PC-9 (cell line): ENCODE measurements at regions not wholly inside any gene's neighbourhood (a gene's known extent, or its start where the extent isn't known, plus 50 kb on each side); places are given as distances from the start of the nearest gene placed in this dataset.

Experiments used
- BruUV-seq: library from RNA; stranded (reverse); fragments of 400-500 nt; replicated peaks from 2 replicates; lab custom pipeline; 2021; lab: Mats Ljungman, UMichigan
- CTCF ChIA-PET: fragments of 300-600 bp; sonication (Branson Sonifier 250); formaldehyde crosslinking; loops from one replicate; lab custom pipeline; 2022; ENCODE audit warnings: antibody characterized with exemption; lab: Charles Lee
- POLR2A ChIA-PET: fragments of 300-600 bp; sonication (Branson Sonifier 250); formaldehyde crosslinking; loops from one replicate; lab custom pipeline; 2022; ENCODE audit warnings: antibody characterized with exemption; ENCODE audit not compliant: unreplicated experiment; lab: Charles Lee
- DNase-seq, 2 experiments: peaks; one replicate each; pipeline versions ENCODE4 v3.0.0 to v3.0.0-alpha.2; 2015 to 2022; ENCODE audit warnings: mixed read lengths in 1 of 2
- H2AFZ ChIP-seq: fragments of 200-600 bp; sonication (generic); 2 replicates; pipeline ENCODE4 v1.8.1; 2017; ENCODE audit warnings: antibody characterized with exemption
- H3F3A ChIP-seq: fragments of 200-600 bp; sonication (generic); 2 replicates; pipeline ENCODE4 v1.8.1; 2017; ENCODE audit warnings: antibody characterized with exemption, mild to moderate bottlenecking, low read depth; ENCODE audit not compliant: insufficient read depth
- H3K27ac ChIP-seq: fragments of 200-600 bp; sonication (generic); 2 replicates; pipeline ENCODE4 v1.6.1; 2016; ENCODE audit warnings: mixed run types
- H3K27me3 ChIP-seq: fragments of 200-600 bp; sonication (generic); 2 replicates; pipeline ENCODE4 v1.6.1; 2016; ENCODE audit warnings: low read depth, mixed run types; ENCODE audit not compliant: insufficient read depth
- H3K36me3 ChIP-seq: fragments of 200-600 bp; sonication (generic); 2 replicates; pipeline ENCODE4 v1.6.1; 2016; ENCODE audit warnings: low read depth, mixed run types
- H3K4me1 ChIP-seq: fragments of 200-600 bp; sonication (generic); replicated peaks from 2 replicates; pipeline ENCODE4 v1.6.1; 2016; ENCODE audit warnings: mixed run types; ENCODE audit not compliant: insufficient read depth
- H3K4me2 ChIP-seq: fragments of 200-600 bp; sonication (generic); 2 replicates; pipeline ENCODE4 v1.6.1; 2017; ENCODE audit warnings: mixed run types
- H3K4me3 ChIP-seq: fragments of 200-600 bp; sonication (generic); 2 replicates; pipeline ENCODE4 v1.6.1; 2016; ENCODE audit warnings: mixed run types
- H3K79me2 ChIP-seq: fragments of 200-600 bp; sonication (generic); 2 replicates; pipeline ENCODE4 v1.6.1; 2017; ENCODE audit warnings: low read depth, mixed run types
- H3K9me2 ChIP-seq: fragments of 200-600 bp; sonication (generic); 2 replicates; pipeline ENCODE4 v1.8.1; 2017; ENCODE audit warnings: mild to moderate bottlenecking; ENCODE audit not compliant: insufficient read depth
- H3K9me3 ChIP-seq: fragments of 200-600 bp; sonication (generic); 2 replicates; pipeline ENCODE4 v1.8.1; 2016; ENCODE audit warnings: low read depth; ENCODE audit not compliant: insufficient read depth
- H4K20me1 ChIP-seq: fragments of 200-600 bp; sonication (generic); 2 replicates; pipeline ENCODE4 v1.8.1; 2017; ENCODE audit not compliant: insufficient read depth
- CTCF ChIP-seq: fragments of 200-600 bp; sonication (generic); conservative IDR thresholded peaks from 2 replicates; pipeline ENCODE4 v1.6.1; 2017; ENCODE audit warnings: mixed run types, antibody characterized with exemption, mild to moderate bottlenecking, moderate library complexity
- EZH2 ChIP-seq: fragments of 200-600 bp; sonication (generic); IDR thresholded peaks from 2 replicates; pipeline ENCODE4 v1.8.0; 2017; ENCODE audit warnings: antibody characterized with exemption, low read depth
- intact Hi-C: fragments of 100-400 bp; cut with micrococcal nuclease; formaldehyde crosslinking; loops from one replicate; pipeline ENCODE4 v1.10.0; 2022; ENCODE audit not compliant: unreplicated experiment

GRCh38 chr19:13705201-13705600 is 59.1 kb upstream of the MRI1 start:
- Histone ChIP-seq H3K36me3 (no peaks in the 10 kb centered on the region), H3K4me3 (no peak overlapping the region), H3K79me2 (no peaks in the 10 kb centered on the region), H4K20me1 (no peaks in the 10 kb centered on the region; the same call in 1 of the 2 replicates), H3F3A (no peaks in the 10 kb centered on the region), H2AFZ (no peak overlapping the region), H3K27me3 (peaks cover 61% of the 10 kb centered on the region), H3K9me2 (no peaks in the 10 kb centered on the region), H3K27ac (no peak overlapping the region), H3K9me3 (no peaks in the 10 kb centered on the region), H3K4me1 (no peaks in the 10 kb centered on the region), H3K4me2 (no peak overlapping the region)
- no TSS peak for BruUV-seq
- ChIA-PET CTCF (no interaction called here), POLR2A (no interaction called here)
- TF ChIP-seq CTCF: no peak
- no peak for TF ChIP-seq EZH2
- intact Hi-C loops: no loop called here
- no peak for DNase-seq

DNA sequence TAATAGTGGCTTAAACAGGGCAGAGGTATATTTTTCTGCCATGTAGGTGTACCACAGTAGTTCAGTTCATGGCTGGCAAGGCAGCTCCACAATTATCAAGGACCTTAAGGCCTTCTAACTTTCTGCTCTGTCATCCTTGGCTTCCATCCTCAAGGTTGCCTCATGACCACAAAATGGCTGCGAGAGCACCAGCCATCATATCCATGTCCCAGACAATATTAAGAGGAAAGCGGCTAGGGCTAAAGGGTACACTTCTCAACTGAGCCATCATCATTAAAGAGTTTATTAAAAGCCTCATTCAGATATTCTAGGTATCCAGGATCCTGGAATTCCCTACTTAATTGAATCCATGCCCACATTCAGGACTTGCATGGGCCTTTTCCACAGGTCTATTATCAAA is 62.7 kb upstream of the MRI1 start:
- CTCF ChIA-PET: no interaction called here

DNA sequence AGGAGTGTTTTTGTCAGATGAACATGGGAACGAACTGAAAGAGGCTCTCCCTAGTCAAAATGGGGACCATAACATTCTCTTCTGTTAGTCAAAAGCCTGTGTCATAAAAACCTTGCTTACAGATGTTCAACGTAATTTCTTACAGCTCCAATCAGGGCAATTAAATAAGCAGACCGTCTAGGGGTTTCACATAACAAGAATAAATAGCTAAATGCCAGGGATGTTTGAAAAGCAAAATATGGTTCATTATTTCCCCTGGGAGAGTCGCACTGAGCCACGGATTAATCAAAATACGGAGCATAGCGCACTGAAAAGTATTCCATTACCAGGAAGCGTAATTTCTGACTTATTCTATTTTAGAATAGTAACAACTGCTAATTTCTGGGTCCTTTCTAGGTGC is 63.7 kb upstream of the MRI1 start:
- intact Hi-C loops: no loop called here
- BruUV-seq: no TSS peak

More for the DNA sequence above, 62.7 kb upstream of the MRI1 start:
- Histone ChIP-seq H3K4me3 (no peak overlapping the region), H3K4me2 (no peak overlapping the region), H4K20me1 (no peaks in the 10 kb centered on the region), H3K4me1 (no peaks in the 10 kb centered on the region), H3K79me2 (no peaks in the 10 kb centered on the region), H3K27me3 (peaks cover 62% of the 10 kb centered on the region), H3K9me2 (no peaks in the 10 kb centered on the region), H3K27ac (no peak overlapping the region), H2AFZ (no peak overlapping the region), H3K36me3 (no peaks in the 10 kb centered on the region), H3K9me3 (no peaks in the 10 kb centered on the region), H3F3A (no peaks in the 10 kb centered on the region)
- intact Hi-C loops: no loop called here
- no peak for DNase-seq
- BruUV-seq: no TSS peak
- POLR2A ChIA-PET: no interaction called here
- TF ChIP-seq CTCF (no peak), EZH2 (no peak)

More for the DNA sequence above, 63.7 kb upstream of the MRI1 start:
- ChIA-PET CTCF (no interaction called here), POLR2A (no interaction called here)
- H3K27ac ChIP-seq: no peak overlapping the region
- DNase-seq: no peak
- H3K4me2 ChIP-seq: no peak overlapping the region
- no peaks in the 10 kb centered on the region for H3K79me2 ChIP-seq
- no peaks in the 10 kb centered on the region for H3K4me1 ChIP-seq
- no peak overlapping the region for H3K4me3 ChIP-seq
- H3K9me3 ChIP-seq: no peaks in the 10 kb centered on the region
- no peak overlapping the region for H2AFZ ChIP-seq
- H3K9me2 ChIP-seq: no peaks in the 10 kb centered on the region
- no peaks in the 10 kb centered on the region for H4K20me1 ChIP-seq
- no peaks in the 10 kb centered on the region for H3K36me3 ChIP-seq
- H3K27me3 ChIP-seq: peaks cover 64% of the 10 kb centered on the region
- TF ChIP-seq CTCF: no peak
- no peak for TF ChIP-seq EZH2
- H3F3A ChIP-seq: no peaks in the 10 kb centered on the region
